MM.1S (cell line): ENCODE measurements at regions not wholly inside any gene's neighbourhood (a gene's known extent, or its start where the extent isn't known, plus 50 kb on each side); places are given as distances from the start of the nearest gene placed in this dataset.

ENCODE experiments used
- DNase-seq: peaks from one replicate; pipeline ENCODE4 v3.0.0-alpha.2; 2015
- H2AFZ ChIP-seq: fragments of 300-600 bp; sonication (generic); 2 replicates; pipeline ENCODE4 v1.6.0; 2016; ENCODE audit warnings: antibody characterized with exemption, low read length
- H3F3A ChIP-seq: fragments of 300-600 bp; sonication (generic); 2 replicates; pipeline ENCODE4 v1.6.1; 2016; ENCODE audit warnings: mild to moderate bottlenecking, antibody characterized with exemption, low read length, moderate library complexity, mixed read lengths; ENCODE audit not compliant: insufficient read depth
- H3K27ac ChIP-seq: fragments of 300-600 bp; sonication (generic); 2 replicates; pipeline ENCODE4 v1.5.1; 2016; ENCODE audit warnings: mild to moderate bottlenecking, low read length
- H3K27me3 ChIP-seq: fragments of 300-600 bp; sonication (generic); replicated peaks from 2 replicates; pipeline ENCODE4 v1.6.0; 2016; ENCODE audit warnings: low read length; ENCODE audit not compliant: insufficient read depth
- H3K36me3 ChIP-seq: fragments of 300-600 bp; sonication (generic); replicated peaks from 2 replicates; pipeline ENCODE4 v1.6.1; 2016; ENCODE audit warnings: mild to moderate bottlenecking, low read length, mixed read lengths; ENCODE audit not compliant: insufficient read depth
- H3K4me1 ChIP-seq: fragments of 300-600 bp; sonication (generic); 2 replicates; pipeline ENCODE4 v1.6.1; 2016; ENCODE audit warnings: low read length, mixed read lengths
- H3K4me2 ChIP-seq: fragments of 300-600 bp; sonication (generic); 2 replicates; pipeline ENCODE4 v1.6.0; 2016; ENCODE audit warnings: low read depth, low read length
- H3K4me3 ChIP-seq: fragments of 300-600 bp; sonication (generic); 2 replicates; pipeline ENCODE4 v1.5.1; 2016; ENCODE audit warnings: low read length, mixed read lengths
- H3K79me2 ChIP-seq: fragments of 300-600 bp; sonication (generic); 2 replicates; pipeline ENCODE4 v1.6.1; 2016; ENCODE audit warnings: mixed run types, low read length, mixed read lengths
- H3K9ac ChIP-seq: fragments of 300-600 bp; sonication (generic); 2 replicates; pipeline ENCODE4 v1.6.1; 2016; ENCODE audit warnings: low read length, mixed read lengths
- H3K9me2 ChIP-seq: fragments of 300-600 bp; sonication (generic); replicated peaks from 2 replicates; pipeline ENCODE4 v1.6.1; 2016; ENCODE audit warnings: mild to moderate bottlenecking, low read length, mixed read lengths; ENCODE audit not compliant: insufficient read depth
- H3K9me3 ChIP-seq: fragments of 300-600 bp; sonication (generic); replicated peaks from 2 replicates; pipeline ENCODE4 v1.6.1; 2016; ENCODE audit warnings: mild to moderate bottlenecking, low read length, mixed read lengths; ENCODE audit not compliant: insufficient read depth
- H4K20me1 ChIP-seq: fragments of 300-600 bp; sonication (generic); 2 replicates; pipeline ENCODE4 v1.6.1; 2016; ENCODE audit warnings: mild to moderate bottlenecking, low read length, moderate library complexity, mixed read lengths; ENCODE audit not compliant: insufficient read depth
- CTCF ChIP-seq: fragments of 300-600 bp; sonication (generic); IDR thresholded peaks from 2 replicates; pipeline ENCODE4 v1.5.1; 2016; ENCODE audit warnings: antibody characterized with exemption, low read length, mixed read lengths
- EZH2 ChIP-seq: fragments of 300-600 bp; sonication (generic); optimal IDR thresholded peaks from 2 replicates; pipeline ENCODE3; 2017; ENCODE audit warnings: low read depth, mild to moderate bottlenecking, antibody characterized with exemption, low read length, mixed read lengths
- EZH2phosphoT487 ChIP-seq: fragments of 300-600 bp; sonication (generic); IDR thresholded peaks from 2 replicates; pipeline ENCODE4 v1.6.1; 2018; ENCODE audit warnings: antibody characterized with exemption, low read length

DNA sequence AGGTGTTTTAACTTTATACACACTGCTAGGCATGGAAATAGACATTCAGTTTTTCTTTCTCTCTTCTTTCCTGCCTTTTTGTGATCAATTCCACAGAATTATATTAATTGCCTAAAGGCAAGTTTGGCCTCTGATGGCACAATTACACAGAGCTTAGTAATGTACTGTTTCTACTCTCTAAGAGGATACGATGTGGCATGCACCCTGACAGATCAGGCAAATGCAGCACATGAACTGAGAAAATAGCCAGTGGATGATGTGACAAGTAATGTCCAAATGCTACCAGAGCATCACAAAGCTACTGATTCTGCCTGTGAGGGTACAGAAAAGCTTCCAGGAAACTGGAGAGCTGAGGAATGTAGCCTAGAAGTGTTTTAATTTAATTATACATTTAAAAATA lies 233.8 kb upstream of the PRR20A start:
- no peak overlapping the region for H3K4me2 ChIP-seq
- H3K79me2 ChIP-seq = no peaks in the 10 kb centered on the region
- no peaks in the 10 kb centered on the region for H3K36me3 ChIP-seq
- H3K9ac ChIP-seq = no peak overlapping the region
- no peaks in the 10 kb centered on the region for H3K4me1 ChIP-seq
- H3K9me2 ChIP-seq = no peaks in the 10 kb centered on the region
- H3K4me3 ChIP-seq = no peak overlapping the region
- H3K27ac ChIP-seq = no peak overlapping the region
- H3K27me3 ChIP-seq = no peaks in the 10 kb centered on the region
- TF ChIP-seq EZH2 = no peak
- no peak for TF ChIP-seq EZH2phosphoT487
- no peak for TF ChIP-seq CTCF
- no peak overlapping the region for H2AFZ ChIP-seq
- H3F3A ChIP-seq = no peaks in the 10 kb centered on the region
- H4K20me1 ChIP-seq = no peaks in the 10 kb centered on the region
- DNase-seq = no peak
- no peaks in the 10 kb centered on the region for H3K9me3 ChIP-seq

DNA sequence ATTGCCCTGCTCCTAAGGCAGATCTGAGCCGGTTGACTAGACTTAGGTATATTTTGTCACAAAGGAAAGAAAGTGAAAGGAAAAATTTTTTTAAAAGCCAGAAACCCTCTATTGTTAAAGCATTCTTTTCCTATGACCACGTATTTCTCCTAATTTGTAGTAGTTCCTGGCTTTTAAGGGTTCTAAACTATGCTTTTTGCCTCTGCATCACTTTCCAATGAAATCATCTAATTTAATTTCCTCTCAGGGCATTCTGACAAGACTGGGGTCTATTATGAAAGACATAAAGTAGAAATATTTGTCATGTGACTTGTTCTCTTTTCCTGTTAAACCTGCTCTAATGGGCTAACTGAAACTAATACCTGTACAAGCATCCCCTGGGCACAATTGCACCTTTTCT lies 233.0 kb upstream of the PRR20A start:
- H3K4me3 ChIP-seq = no peak overlapping the region; the same call in 1 of the 2 replicates
- H3F3A ChIP-seq = no peaks in the 10 kb centered on the region
- peak; percentile 39 for DNase-seq
- no peaks in the 10 kb centered on the region for H3K4me1 ChIP-seq
- H3K4me2 ChIP-seq = peak overlapping the region; percentile 45
- H3K9ac ChIP-seq = no peak overlapping the region
- H2AFZ ChIP-seq = 0 out of 2 replicates have a peak overlapping the region, but pooled peaks have one; percentile 42
- TF ChIP-seq CTCF (no peak), EZH2phosphoT487 (no peak), EZH2 (no peak)
- H3K9me2 ChIP-seq = no peaks in the 10 kb centered on the region
- no peaks in the 10 kb centered on the region for H4K20me1 ChIP-seq
- no peaks in the 10 kb centered on the region for H3K27me3 ChIP-seq
- no peaks in the 10 kb centered on the region for H3K9me3 ChIP-seq
- H3K27ac ChIP-seq = no peak overlapping the region
- H3K36me3 ChIP-seq = no peaks in the 10 kb centered on the region
- H3K79me2 ChIP-seq = no peaks in the 10 kb centered on the region

DNA sequence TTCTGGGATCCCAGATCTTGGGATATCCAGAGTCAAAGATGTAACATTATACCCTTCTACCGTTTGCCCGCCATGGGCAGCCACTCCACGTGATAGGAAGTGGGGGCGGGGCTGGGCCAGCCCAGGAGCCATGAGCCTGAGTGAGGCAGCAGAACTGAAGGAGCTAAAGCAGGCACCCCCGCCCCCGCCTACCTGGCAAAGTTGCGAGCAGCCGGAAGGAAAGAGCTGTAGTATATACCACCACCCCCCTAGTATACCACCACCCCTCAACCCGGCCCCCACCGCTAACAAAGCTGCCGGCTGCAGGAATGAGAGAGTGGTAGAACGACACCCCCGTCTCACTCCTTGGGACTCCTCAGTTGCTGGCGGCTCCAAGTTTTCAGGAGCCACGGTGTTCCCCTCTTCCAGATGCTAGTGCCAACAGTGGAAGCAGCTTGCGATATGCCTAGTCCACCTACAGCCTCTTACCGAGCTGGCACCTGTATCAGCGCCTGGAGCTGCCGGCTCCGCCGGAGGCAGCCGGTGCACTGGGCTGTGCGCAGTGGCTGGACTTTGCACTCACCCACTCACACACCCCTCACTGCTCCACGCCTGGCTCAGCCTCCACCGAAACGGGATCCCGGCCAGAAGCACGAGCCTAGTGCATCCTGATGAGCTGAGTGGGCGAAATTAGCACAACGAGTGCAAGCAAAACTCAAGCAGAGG lies 230.7 kb upstream of the PRR20A start:
- TF ChIP-seq EZH2 (no peak), EZH2phosphoT487 (no peak), CTCF (no peak)
- Histone ChIP-seq H3K9ac (no peak overlapping the region), H3K27ac (no peak overlapping the region), H3K9me3 (no peaks in the 10 kb centered on the region), H3K4me2 (no peak overlapping the region), H3K36me3 (no peaks in the 10 kb centered on the region), H3F3A (no peaks in the 10 kb centered on the region), H4K20me1 (no peaks in the 10 kb centered on the region), H3K4me3 (no peak overlapping the region), H2AFZ (no peak overlapping the region), H3K79me2 (no peaks in the 10 kb centered on the region), H3K9me2 (no peaks in the 10 kb centered on the region), H3K27me3 (no peaks in the 10 kb centered on the region), H3K4me1 (no peaks in the 10 kb centered on the region)
- no peak for DNase-seq
